ENCODE measurements at regions not wholly inside any gene's neighbourhood (a gene's known extent, or its start where the extent isn't known, plus 50 kb on each side); places are given as distances from the start of the nearest gene placed in this dataset.

GRCh38 chr13:74465271-74465670 is 331.1 kb upstream of the KLF12 start:
- TF ChIP-seq FOXK1 (CRISPR knock-in tag; IDR thresholded peaks at IDR 0.05) (no peak), JUN (CRISPR knock-in tag; IDR thresholded peaks at IDR 0.05) (no peak), FOXP1 (CRISPR knock-in tag; IDR thresholded peaks at IDR 0.05; ENCODE audit: borderline replicate concordance) (no peak), FOXJ3 (CRISPR knock-in tag; IDR thresholded peaks at IDR 0.05; ENCODE audit: borderline replicate concordance) (no peak), CTCF (IDR thresholded peaks at IDR 0.05) (no peak), GABPB1 (CRISPR knock-in tag; IDR thresholded peaks at IDR 0.05) (no peak), CREM (CRISPR knock-in tag; IDR thresholded peaks at IDR 0.05) (no peak), ZNF671 (CRISPR knock-in tag; IDR thresholded peaks at IDR 0.05) (no peak), KAT7 (CRISPR knock-in tag; IDR thresholded peaks at IDR 0.05; ENCODE audit: borderline replicate concordance) (no peak), NR2C2 (CRISPR knock-in tag; IDR thresholded peaks at IDR 0.05) (no peak)

All from WTC11 (cell line).